ENCODE measurements at regions not wholly inside any gene's neighbourhood (a gene's known extent, or its start where the extent isn't known, plus 50 kb on each side); places are given as distances from the start of the nearest gene placed in this dataset.

GRCh38 chr10:107831772-107832171 lies 667.3 kb upstream of the SORCS1 start:
- H3K4me1 ChIP-seq (ENCODE audit: control insufficient read depth, insufficient read depth, low read length), result no peaks in the 10 kb centered on the region
- H3K9me3 ChIP-seq (ENCODE audit: control insufficient read depth, insufficient read depth, low read length), result no peaks in the 10 kb centered on the region
- H3K4me3 ChIP-seq (ENCODE audit: low read depth, low read length), result no peak overlapping the region
- no peaks in the 10 kb centered on the region for H3K36me3 ChIP-seq (ENCODE audit: control insufficient read depth, insufficient read depth, low read length)
- whole genome bisulfite sequencing (ENCODE audit: insufficient coverage), result no CpG with 5 or more reads among the region's 2 CpGs
- no peaks in the 10 kb centered on the region for H3K27me3 ChIP-seq (ENCODE audit: control insufficient read depth, insufficient read depth, low read length)
- no peak overlapping the region for H3K27ac ChIP-seq (ENCODE audit: low read depth, low read length)
- DNase-seq (ENCODE audit: low read depth in 4 of 6, low spot score in 6 of 6), result no peak

GRCh38 chr10:107829161-107829560 lies 664.7 kb upstream of the SORCS1 start:
- no peak overlapping the region for H3K27ac ChIP-seq (ENCODE audit: low read depth, low read length)
- H3K27me3 ChIP-seq (ENCODE audit: control insufficient read depth, insufficient read depth, low read length), result no peaks in the 10 kb centered on the region
- DNase-seq (ENCODE audit: low read depth in 4 of 6, low spot score in 6 of 6), result peak in 2 of 6 donors; percentile 33 to 52
- H3K9me3 ChIP-seq (ENCODE audit: control insufficient read depth, insufficient read depth, low read length), result no peaks in the 10 kb centered on the region
- no peak overlapping the region for H3K4me3 ChIP-seq (ENCODE audit: low read depth, low read length)
- no peaks in the 10 kb centered on the region for H3K36me3 ChIP-seq (ENCODE audit: control insufficient read depth, insufficient read depth, low read length)
- no CpG with 5 or more reads among the region's 3 CpGs for WGBS (ENCODE audit: insufficient coverage)
- H3K4me1 ChIP-seq (ENCODE audit: control insufficient read depth, insufficient read depth, low read length), result no peaks in the 10 kb centered on the region

GRCh38 chr10:107826171-107826570 lies 661.7 kb upstream of the SORCS1 start:
- Histone ChIP-seq H3K4me3 (ENCODE audit: low read depth, low read length) (no peak overlapping the region), H3K27me3 (ENCODE audit: control insufficient read depth, insufficient read depth, low read length) (no peaks in the 10 kb centered on the region), H3K36me3 (ENCODE audit: control insufficient read depth, insufficient read depth, low read length) (no peaks in the 10 kb centered on the region), H3K4me1 (ENCODE audit: control insufficient read depth, insufficient read depth, low read length) (no peaks in the 10 kb centered on the region), H3K9me3 (ENCODE audit: control insufficient read depth, insufficient read depth, low read length) (no peaks in the 10 kb centered on the region), H3K27ac (ENCODE audit: low read depth, low read length) (no peak overlapping the region)
- WGBS (ENCODE audit: insufficient coverage), result 100% methylated on average over 2 of the region's 4 CpGs
- DNase-seq (ENCODE audit: low read depth in 4 of 6, low spot score in 6 of 6), result peak in 1 of 6 donors; percentile 36

GRCh38 chr10:107814865-107815487 lies 650.5 kb upstream of the SORCS1 start:
- peak in 4 of 6 donors; percentile 7 to 81 (median 45) for DNase-seq (ENCODE audit: low read depth in 4 of 6, low spot score in 6 of 6)
- no peaks in the 10 kb centered on the region for H3K4me1 ChIP-seq (ENCODE audit: control insufficient read depth, insufficient read depth, low read length)
- no peak overlapping the region for H3K4me3 ChIP-seq (ENCODE audit: low read depth, low read length)
- no peaks in the 10 kb centered on the region for H3K36me3 ChIP-seq (ENCODE audit: control insufficient read depth, insufficient read depth, low read length)
- WGBS (ENCODE audit: insufficient coverage), result 36% methylated on average over 4 of the region's 6 CpGs
- H3K27ac ChIP-seq (ENCODE audit: low read depth, low read length), result no peak overlapping the region
- no peaks in the 10 kb centered on the region for H3K27me3 ChIP-seq (ENCODE audit: control insufficient read depth, insufficient read depth, low read length)
- H3K9me3 ChIP-seq (ENCODE audit: control insufficient read depth, insufficient read depth, low read length), result no peaks in the 10 kb centered on the region

GRCh38 chr10:107813451-107814162 lies 649.1 kb upstream of the SORCS1 start:
- Histone ChIP-seq H3K4me3 (ENCODE audit: low read depth, low read length) (no peak overlapping the region), H3K27ac (ENCODE audit: low read depth, low read length) (no peak overlapping the region), H3K27me3 (ENCODE audit: control insufficient read depth, insufficient read depth, low read length) (no peaks in the 10 kb centered on the region), H3K4me1 (ENCODE audit: control insufficient read depth, insufficient read depth, low read length) (no peaks in the 10 kb centered on the region), H3K9me3 (ENCODE audit: control insufficient read depth, insufficient read depth, low read length) (no peaks in the 10 kb centered on the region), H3K36me3 (ENCODE audit: control insufficient read depth, insufficient read depth, low read length) (no peaks in the 10 kb centered on the region)
- DNase-seq (ENCODE audit: low read depth in 4 of 6, low spot score in 6 of 6), result peak in 1 of 6 donors; percentile 46
- WGBS (ENCODE audit: insufficient coverage), result 78% methylated on average over 2 of the region's 8 CpGs

GRCh38 chr10:107809889-107810288 lies 645.4 kb upstream of the SORCS1 start:
- Histone ChIP-seq H3K27ac (ENCODE audit: low read depth, low read length) (no peak overlapping the region), H3K4me1 (ENCODE audit: control insufficient read depth, insufficient read depth, low read length) (no peaks in the 10 kb centered on the region), H3K9me3 (ENCODE audit: control insufficient read depth, insufficient read depth, low read length) (no peaks in the 10 kb centered on the region), H3K27me3 (ENCODE audit: control insufficient read depth, insufficient read depth, low read length) (no peaks in the 10 kb centered on the region), H3K4me3 (ENCODE audit: low read depth, low read length) (no peak overlapping the region), H3K36me3 (ENCODE audit: control insufficient read depth, insufficient read depth, low read length) (no peaks in the 10 kb centered on the region)
- no CpG with 5 or more reads among the region's 2 CpGs for WGBS (ENCODE audit: insufficient coverage)
- DNase-seq (ENCODE audit: low read depth in 4 of 6, low spot score in 6 of 6), result no peak

GRCh38 chr10:107807836-107808235 lies 643.3 kb upstream of the SORCS1 start:
- no peak overlapping the region for H3K4me3 ChIP-seq (ENCODE audit: low read depth, low read length)
- H3K27me3 ChIP-seq (ENCODE audit: control insufficient read depth, insufficient read depth, low read length), result no peaks in the 10 kb centered on the region
- H3K9me3 ChIP-seq (ENCODE audit: control insufficient read depth, insufficient read depth, low read length), result no peaks in the 10 kb centered on the region
- no peaks in the 10 kb centered on the region for H3K4me1 ChIP-seq (ENCODE audit: control insufficient read depth, insufficient read depth, low read length)
- WGBS (ENCODE audit: insufficient coverage), result 80% methylated on average over 1 of the region's 5 CpGs
- H3K27ac ChIP-seq (ENCODE audit: low read depth, low read length), result no peak overlapping the region
- no peaks in the 10 kb centered on the region for H3K36me3 ChIP-seq (ENCODE audit: control insufficient read depth, insufficient read depth, low read length)
- DNase-seq (ENCODE audit: low read depth in 4 of 6, low spot score in 6 of 6), result peak in 1 of 6 donors; percentile 58

GRCh38 chr10:107806026-107806425 lies 641.5 kb upstream of the SORCS1 start:
- Histone ChIP-seq H3K27ac (ENCODE audit: low read depth, low read length) (no peak overlapping the region), H3K4me3 (ENCODE audit: low read depth, low read length) (no peak overlapping the region), H3K9me3 (ENCODE audit: control insufficient read depth, insufficient read depth, low read length) (no peaks in the 10 kb centered on the region), H3K4me1 (ENCODE audit: control insufficient read depth, insufficient read depth, low read length) (no peaks in the 10 kb centered on the region), H3K27me3 (ENCODE audit: control insufficient read depth, insufficient read depth, low read length) (no peaks in the 10 kb centered on the region), H3K36me3 (ENCODE audit: control insufficient read depth, insufficient read depth, low read length) (no peaks in the 10 kb centered on the region)
- DNase-seq (ENCODE audit: low read depth in 4 of 6, low spot score in 6 of 6), result no peak
- WGBS (ENCODE audit: insufficient coverage), result no CpG with 5 or more reads among the region's 1 CpG

- H3K9me3 ChIP-seq (ENCODE audit: control insufficient read depth, insufficient read depth, low read length), result no peaks in the 10 kb centered on the region
- H3K36me3 ChIP-seq (ENCODE audit: control insufficient read depth, insufficient read depth, low read length), result no peaks in the 10 kb centered on the region
- WGBS (ENCODE audit: insufficient coverage), result 75% methylated on average over 2 of the region's 4 CpGs
- H3K27ac ChIP-seq (ENCODE audit: low read depth, low read length), result no peak overlapping the region
- H3K27me3 ChIP-seq (ENCODE audit: control insufficient read depth, insufficient read depth, low read length), result no peaks in the 10 kb centered on the region
- H3K4me3 ChIP-seq (ENCODE audit: low read depth, low read length), result no peak overlapping the region
- no peaks in the 10 kb centered on the region for H3K4me1 ChIP-seq (ENCODE audit: control insufficient read depth, insufficient read depth, low read length)
- DNase-seq (ENCODE audit: low read depth in 4 of 6, low spot score in 6 of 6), result no peak
Measured at GRCh38 chr10:107803546-107803945, 639.0 kb upstream of the SORCS1 start.

GRCh38 chr10:107800061-107800460 lies 635.6 kb upstream of the SORCS1 start:
- no peaks in the 10 kb centered on the region for H3K4me1 ChIP-seq (ENCODE audit: control insufficient read depth, insufficient read depth, low read length)
- no peaks in the 10 kb centered on the region for H3K36me3 ChIP-seq (ENCODE audit: control insufficient read depth, insufficient read depth, low read length)
- no peaks in the 10 kb centered on the region for H3K9me3 ChIP-seq (ENCODE audit: control insufficient read depth, insufficient read depth, low read length)
- no peak for DNase-seq (ENCODE audit: low read depth in 4 of 6, low spot score in 6 of 6)
- H3K27me3 ChIP-seq (ENCODE audit: control insufficient read depth, insufficient read depth, low read length), result no peaks in the 10 kb centered on the region
- H3K4me3 ChIP-seq (ENCODE audit: low read depth, low read length), result no peak overlapping the region
- WGBS (ENCODE audit: insufficient coverage), result 100% methylated on average over 1 of the region's 1 CpG
- H3K27ac ChIP-seq (ENCODE audit: low read depth, low read length), result no peak overlapping the region
